NB4 (cell line): ENCODE measurements at regions not wholly inside any gene's neighbourhood (a gene's known extent, or its start where the extent isn't known, plus 50 kb on each side); places are given as distances from the start of the nearest gene placed in this dataset.
"Not testable (repeated sequence)": the region's sequence is repeated elsewhere in the genome, so short reads cannot be mapped to it uniquely, and the experiment has no call there.

Source experiments
- DNase-seq: peaks from one replicate; pipeline ENCODE4 v3.0.0; 2010; ENCODE audit warnings: low read depth
- H3K4me3 ChIP-seq: one replicate; pipeline ENCODE4 v1.5.1; 2011; ENCODE audit warnings: mild to moderate bottlenecking, low read depth, low read length, moderate library complexity
- MAX ChIP-seq: IDR thresholded peaks from 2 replicates; pipeline ENCODE4 v1.6.1; 2011; ENCODE audit warnings: low read depth, low read length
- MYC ChIP-seq: IDR thresholded peaks from 2 replicates; pipeline ENCODE4 v1.6.1; 2011; ENCODE audit warnings: low read depth, low read length
- POLR2A ChIP-seq: IDR thresholded peaks from 2 replicates; pipeline ENCODE4 v1.6.1; 2011; ENCODE audit warnings: mild to moderate bottlenecking; ENCODE audit not compliant: insufficient read length; ENCODE audit errors: extremely low read depth
- TF ChIP-seq, protein P1 (sequence below): IDR thresholded peaks from one replicate; pipeline ENCODE4 v1.5.1; 2012; ENCODE audit warnings: low read depth, low read length

GRCh38 chr17:63039899-63040602, 74.0 kb downstream of the TANC2 start:
- H3K4me3 ChIP-seq = no peak overlapping the region
- DNase-seq = no peak
- TF ChIP-seq MYC = no peak
- no peak for TF ChIP-seq MAX
- TF ChIP-seq, protein P1, sequence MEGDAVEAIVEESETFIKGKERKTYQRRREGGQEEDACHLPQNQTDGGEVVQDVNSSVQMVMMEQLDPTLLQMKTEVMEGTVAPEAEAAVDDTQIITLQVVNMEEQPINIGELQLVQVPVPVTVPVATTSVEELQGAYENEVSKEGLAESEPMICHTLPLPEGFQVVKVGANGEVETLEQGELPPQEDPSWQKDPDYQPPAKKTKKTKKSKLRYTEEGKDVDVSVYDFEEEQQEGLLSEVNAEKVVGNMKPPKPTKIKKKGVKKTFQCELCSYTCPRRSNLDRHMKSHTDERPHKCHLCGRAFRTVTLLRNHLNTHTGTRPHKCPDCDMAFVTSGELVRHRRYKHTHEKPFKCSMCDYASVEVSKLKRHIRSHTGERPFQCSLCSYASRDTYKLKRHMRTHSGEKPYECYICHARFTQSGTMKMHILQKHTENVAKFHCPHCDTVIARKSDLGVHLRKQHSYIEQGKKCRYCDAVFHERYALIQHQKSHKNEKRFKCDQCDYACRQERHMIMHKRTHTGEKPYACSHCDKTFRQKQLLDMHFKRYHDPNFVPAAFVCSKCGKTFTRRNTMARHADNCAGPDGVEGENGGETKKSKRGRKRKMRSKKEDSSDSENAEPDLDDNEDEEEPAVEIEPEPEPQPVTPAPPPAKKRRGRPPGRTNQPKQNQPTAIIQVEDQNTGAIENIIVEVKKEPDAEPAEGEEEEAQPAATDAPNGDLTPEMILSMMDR = no peak
- no peak for TF ChIP-seq POLR2A

DNA sequence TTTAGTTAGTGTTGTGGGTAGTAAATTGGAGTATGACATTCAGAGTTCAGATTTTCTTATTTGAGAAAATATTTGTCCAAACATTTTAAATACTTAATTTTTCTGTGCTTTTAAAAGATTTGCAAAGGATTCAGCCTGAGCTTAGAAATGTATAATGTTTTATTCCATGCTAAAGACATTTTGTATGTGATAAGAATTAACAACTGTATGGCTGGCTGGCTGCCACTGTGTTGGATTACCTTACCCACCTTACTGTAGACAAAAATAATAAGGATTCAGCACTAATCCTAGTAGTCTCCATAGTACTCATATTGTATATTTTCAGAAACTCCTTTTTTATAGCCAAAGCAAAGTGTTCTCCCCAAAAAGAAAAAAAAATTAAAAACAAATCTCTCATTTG, 74.8 kb downstream of the TANC2 start:
- TF ChIP-seq, protein P1 = no peak
- TF ChIP-seq MAX = no peak
- no peak for TF ChIP-seq MYC
- no peak for TF ChIP-seq POLR2A
- no peak for DNase-seq
- no peak overlapping the region for H3K4me3 ChIP-seq

DNA sequence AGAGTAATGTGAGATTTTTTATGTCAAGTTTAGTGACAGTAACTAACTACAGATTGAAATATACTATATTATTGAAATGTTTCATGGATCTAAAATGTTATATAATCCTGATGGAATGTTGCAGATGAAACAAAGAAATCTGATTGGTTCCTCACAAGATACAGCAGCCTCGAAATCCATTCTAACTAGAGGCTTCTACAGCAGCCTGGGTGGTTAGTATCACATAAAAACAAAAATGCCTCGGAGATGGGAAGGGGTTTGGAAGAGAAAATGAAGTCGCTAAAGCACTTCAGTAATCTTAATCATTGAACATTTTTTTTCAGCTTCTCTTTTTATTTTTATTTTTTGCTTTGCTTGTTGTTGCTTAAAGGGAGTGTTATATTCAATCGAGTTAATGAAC, 75.2 kb downstream of the TANC2 start:
- TF ChIP-seq, protein P1 = no peak
- TF ChIP-seq POLR2A (no peak), MAX (no peak), MYC (no peak)
- DNase-seq = no peak
- no peak overlapping the region for H3K4me3 ChIP-seq

DNA sequence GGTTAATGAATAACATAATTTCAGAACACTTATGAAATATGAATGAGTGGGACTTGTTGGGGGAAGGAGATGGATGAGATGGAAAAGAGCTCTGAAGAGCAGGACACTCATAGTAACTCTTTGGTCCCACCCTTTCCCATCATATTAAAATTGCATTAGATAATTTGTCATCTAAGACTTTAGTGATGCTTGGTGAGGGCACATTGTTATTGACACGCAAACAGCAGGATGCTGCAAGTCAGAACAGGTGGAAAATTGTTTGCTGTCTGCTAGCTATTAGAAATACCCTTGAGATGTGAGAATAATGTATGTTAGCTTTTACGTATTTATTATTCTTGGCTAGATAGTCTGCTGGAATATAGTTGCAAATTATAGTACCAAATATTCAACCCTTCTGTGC, 75.7 kb downstream of the TANC2 start:
- H3K4me3 ChIP-seq = no peak overlapping the region
- TF ChIP-seq, protein P1 = no peak
- no peak for TF ChIP-seq POLR2A
- no peak for DNase-seq

- H3K4me3 ChIP-seq = no peak overlapping the region
- DNase-seq = no peak
- TF ChIP-seq POLR2A (no peak), MYC (no peak), MAX (no peak)
- TF ChIP-seq, protein P1 = no peak
Measured at GRCh38 chr17:63042256-63042812, 76.3 kb downstream of the TANC2 start.

GRCh38 chr17:63057560-63057959, 91.5 kb downstream of the TANC2 start:
- H3K4me3 ChIP-seq, DNase-seq: not testable (repeated sequence)
